GM23338 (cell line): ENCODE measurements at regions not wholly inside any gene's neighbourhood (a gene's known extent, or its start where the extent isn't known, plus 50 kb on each side); places are given as distances from the start of the nearest gene placed in this dataset.

ENCODE experiments used
- ATAC-seq: fragments of 200-7000 bp; cut with Tn5 transposase; 3 replicates; pipeline ENCODE4 v1.9.1; 2020
- DNase-seq: peaks from one replicate; pipeline ENCODE4 v3.0.0-alpha.2; 2015; ENCODE audit warnings: low spot score
- H2AFZ ChIP-seq: fragments of 200-600 bp; sonication (generic); 2 replicates; pipeline ENCODE4 v1.8.0; 2016; ENCODE audit warnings: antibody characterized with exemption, mild to moderate bottlenecking, moderate library complexity
- H3F3A ChIP-seq: fragments of 200-600 bp; sonication (generic); replicated peaks from 2 replicates; pipeline ENCODE4 v1.8.0; 2017; ENCODE audit warnings: antibody characterized with exemption, mixed run types, low read depth
- H3K27ac ChIP-seq: fragments of 200-600 bp; sonication (generic); 2 replicates; pipeline ENCODE4 v1.6.1; 2016; ENCODE audit warnings: low read depth
- H3K27me3 ChIP-seq: fragments of 200-600 bp; sonication (generic); 2 replicates; pipeline ENCODE4 v1.8.0; 2016; ENCODE audit warnings: mild to moderate bottlenecking, mixed run types, moderate library complexity; ENCODE audit not compliant: insufficient read depth
- H3K36me3 ChIP-seq: fragments of 200-600 bp; sonication (generic); 2 replicates; pipeline ENCODE4 v1.8.0; 2016; ENCODE audit warnings: mild to moderate bottlenecking; ENCODE audit not compliant: insufficient read depth
- H3K4me1 ChIP-seq: fragments of 200-600 bp; sonication (generic); 2 replicates; pipeline ENCODE4 v1.8.0; 2016; ENCODE audit warnings: mild to moderate bottlenecking, moderate library complexity; ENCODE audit not compliant: insufficient read depth
- H3K4me2 ChIP-seq: fragments of 200-600 bp; sonication (generic); 2 replicates; pipeline ENCODE4 v1.7.1; 2017; ENCODE audit warnings: mixed run types
- H3K4me3 ChIP-seq: fragments of 200-600 bp; sonication (generic); 2 replicates; pipeline ENCODE4 v1.6.1; 2016; ENCODE audit warnings: mixed run types
- H3K79me2 ChIP-seq: fragments of 200-600 bp; sonication (generic); replicated peaks from 2 replicates; pipeline ENCODE4 v1.8.0; 2017; ENCODE audit warnings: mild to moderate bottlenecking; ENCODE audit not compliant: insufficient read depth
- H3K9me2 ChIP-seq: fragments of 200-600 bp; sonication (generic); 2 replicates; pipeline ENCODE4 v1.8.0; 2017; ENCODE audit not compliant: insufficient read depth
- H4K20me1 ChIP-seq: fragments of 200-600 bp; sonication (generic); replicated peaks from 2 replicates; pipeline ENCODE4 v1.8.0; 2017; ENCODE audit warnings: mild to moderate bottlenecking; ENCODE audit not compliant: insufficient read depth
- H3K27ac Mint-ChIP-seq: 2 replicates; pipeline ENCODE4 v1.8.0; 2020; ENCODE audit warnings: inconsistent platforms, mild to moderate bottlenecking, moderate library complexity, mixed read lengths
- H3K27me3 Mint-ChIP-seq: 3 replicates; pipeline ENCODE4 v1.8.0; 2022; ENCODE audit warnings: low read depth, mild to moderate bottlenecking, moderate library complexity, mixed read lengths, inconsistent platforms; ENCODE audit not compliant: insufficient read depth, poor library complexity
- H3K36me3 Mint-ChIP-seq: 3 replicates; pipeline ENCODE4 v1.8.0; 2021; ENCODE audit warnings: low read depth, mild to moderate bottlenecking, inconsistent platforms, moderate library complexity, mixed read lengths
- H3K4me1 Mint-ChIP-seq: 3 replicates; pipeline ENCODE4 v1.8.0; 2020; ENCODE audit warnings: mild to moderate bottlenecking, inconsistent platforms, mixed read lengths
- H3K4me3 Mint-ChIP-seq: 3 replicates; pipeline ENCODE4 v1.8.0; 2021; ENCODE audit warnings: moderate library complexity, mild to moderate bottlenecking, inconsistent platforms, mixed read lengths
- H3K9me3 Mint-ChIP-seq: 3 replicates; pipeline ENCODE4 v1.8.0; 2020; ENCODE audit warnings: moderate library complexity, mild to moderate bottlenecking, inconsistent platforms, mixed read lengths
- CREB1 ChIP-seq: fragments of 250-450 bp; sonication (Bioruptor Pico); IDR thresholded peaks from 2 replicates; pipeline ENCODE4 v1.5.0; 2020; ENCODE audit warnings: low read depth, mild to moderate bottlenecking, moderate library complexity
- CTCF ChIP-seq, 2 experiments: fragments of 200-600 bp in 1 of 2; sonication (generic) in 1 of 2; conservative IDR thresholded peaks; 2 replicates each; pipeline versions ENCODE4 v1.5.1 to v1.6.1; 2016 to 2017; ENCODE audit warnings: antibody characterized with exemption in 2 of 2, low read depth in 2 of 2, mild to moderate bottlenecking in 2 of 2, moderate library complexity in 1 of 2
- ETS1 ChIP-seq: IDR thresholded peaks from 2 replicates; pipeline ENCODE4 v1.6.1; 2016; ENCODE audit warnings: antibody characterized with exemption
- EZH2 ChIP-seq: fragments of 200-600 bp; sonication (generic); IDR thresholded peaks from one replicate; pipeline ENCODE4 v1.8.0; 2017; ENCODE audit warnings: antibody characterized with exemption, mild to moderate bottlenecking, low read depth; ENCODE audit not compliant: unreplicated experiment
- EZH2phosphoT487 ChIP-seq: fragments of 200-600 bp; sonication (generic); IDR thresholded peaks from one replicate; pipeline ENCODE4 v1.8.1; 2018; ENCODE audit warnings: antibody characterized with exemption; ENCODE audit not compliant: unreplicated experiment
- REST ChIP-seq: IDR thresholded peaks from one replicate; pipeline ENCODE4 v1.6.1; 2018; ENCODE audit warnings: antibody characterized with exemption; ENCODE audit not compliant: unreplicated experiment
- STAT1 ChIP-seq: IDR thresholded peaks from one replicate; pipeline ENCODE4 v1.6.1; 2016; ENCODE audit warnings: antibody characterized with exemption; ENCODE audit not compliant: unreplicated experiment
- ZNF114 ChIP-seq: fragments of 250-450 bp; sonication (Bioruptor Pico); IDR thresholded peaks from 2 replicates; pipeline ENCODE4 v1.5.0; 2020; ENCODE audit warnings: mild to moderate bottlenecking, moderate library complexity
- ZNF331 ChIP-seq: fragments of 250-450 bp; sonication (Bioruptor Pico); IDR thresholded peaks from 2 replicates; pipeline ENCODE4 v1.5.0; 2020; ENCODE audit warnings: low read depth, mild to moderate bottlenecking, moderate library complexity
- ZNF462 ChIP-seq: fragments of 250-450 bp; sonication (Bioruptor Pico); IDR thresholded peaks from 2 replicates; pipeline ENCODE4 v1.5.0; 2020; ENCODE audit warnings: mild to moderate bottlenecking, moderate library complexity

- TF ChIP-seq ZNF462 (CRISPR knock-in tag) = no peak
- TF ChIP-seq CREB1 (CRISPR knock-in tag) = no peak
- no peak for TF ChIP-seq STAT1
- TF ChIP-seq ZNF331 (CRISPR knock-in tag) = no peak
- no peak for TF ChIP-seq EZH2phosphoT487
Measured at GRCh38 chr18:67776929-67777328, 260.4 kb upstream of the DSEL start (continued).

GRCh38 chr18:67771271-67771670 lies 254.8 kb upstream of the DSEL start:
- Histone ChIP-seq H3K27me3 (no peaks in the 10 kb centered on the region), H3K36me3 (no peaks in the 10 kb centered on the region), H3K4me1 (no peaks in the 10 kb centered on the region), H3K9me2 (no peaks in the 10 kb centered on the region), H3K4me3 (no peak overlapping the region), H3F3A (no peaks in the 10 kb centered on the region), H3K79me2 (no peaks in the 10 kb centered on the region), H4K20me1 (no peaks in the 10 kb centered on the region), H2AFZ (peak overlapping the region; percentile 76; the same call in 1 of the 2 replicates), H3K4me2 (no peak overlapping the region), H3K27ac (no peak overlapping the region)
- Mint-ChIP-seq H3K27ac (peak overlapping the region; percentile 32), H3K27me3 (no peaks in the 10 kb centered on the region), H3K4me3 (no peak overlapping the region), H3K9me3 (no peaks in the 10 kb centered on the region), H3K4me1 (no peaks in the 10 kb centered on the region; the same call in 1 of the 3 replicates), H3K36me3 (no peaks in the 10 kb centered on the region)
- ATAC-seq (no peak), DNase-seq (no peak)
- TF ChIP-seq REST (no peak), CREB1 (CRISPR knock-in tag) (no peak), ZNF114 (CRISPR knock-in tag) (no peak), CTCF (conservative IDR thresholded peaks at IDR 0.05; ENCODE audit: low read depth in 2 of 2) (no peak), ETS1 (no peak), EZH2 (no peak)
